Forelimb muscle (tissue), 1 donor: ENCODE measurements at regions not wholly inside any gene's neighbourhood (a gene's known extent, or its start where the extent isn't known, plus 50 kb on each side); places are given as distances from the start of the nearest gene placed in this dataset.
"Not testable (repeated sequence)": the region's sequence is repeated elsewhere in the genome, so short reads cannot be mapped to it uniquely, and the experiment has no call there.

Experiments used
- DNase-seq: peaks from one replicate; pipeline ENCODE4 v3.0.0-alpha.2; 2013; ENCODE audit warnings: low read depth

GRCh38 chr3:655824-656223, 437.0 kb upstream of the CNTN6 start:
- DNase-seq = no peak

DNA sequence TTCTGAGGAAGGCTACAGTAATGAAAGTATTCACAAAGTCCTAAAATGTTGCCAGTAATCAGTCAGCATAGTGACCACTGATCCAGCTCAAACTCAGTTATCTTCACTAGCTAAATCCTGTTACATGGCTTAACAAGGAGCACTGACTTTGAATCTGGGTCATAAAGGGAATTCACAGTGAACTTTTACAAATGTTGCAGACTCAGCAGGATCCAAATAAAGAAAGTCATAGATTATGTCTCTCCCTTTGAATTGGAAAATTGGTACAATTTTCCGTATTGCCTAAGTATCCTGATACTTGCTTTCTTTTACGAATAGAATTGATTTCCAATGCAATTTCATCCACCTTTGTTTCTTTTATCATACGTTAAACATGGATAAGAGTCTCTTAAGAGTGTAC, 431.5 kb upstream of the CNTN6 start:
- no peak for DNase-seq

DNA sequence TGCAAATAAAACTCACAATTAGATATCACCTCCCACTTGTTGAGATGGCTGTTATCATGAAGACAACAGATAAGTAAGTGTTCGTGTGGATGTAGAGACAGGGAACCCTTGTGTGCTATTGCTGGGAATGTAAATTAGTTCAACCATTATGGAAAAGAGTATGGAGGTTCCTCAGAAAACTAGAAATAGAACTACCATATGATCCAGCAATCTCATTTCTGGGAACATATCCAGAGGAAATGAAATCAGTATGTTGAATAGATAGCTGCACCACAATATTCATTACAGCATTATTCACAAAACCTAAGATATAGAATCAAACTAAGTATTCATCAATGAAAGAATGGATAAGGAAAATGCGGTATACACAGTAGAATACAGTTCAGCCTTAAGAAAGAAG, 418.7 kb upstream of the CNTN6 start:
- DNase-seq = no peak

- no peak for DNase-seq
Measured at GRCh38 chr3:675846-676245, 417.0 kb upstream of the CNTN6 start.

DNA sequence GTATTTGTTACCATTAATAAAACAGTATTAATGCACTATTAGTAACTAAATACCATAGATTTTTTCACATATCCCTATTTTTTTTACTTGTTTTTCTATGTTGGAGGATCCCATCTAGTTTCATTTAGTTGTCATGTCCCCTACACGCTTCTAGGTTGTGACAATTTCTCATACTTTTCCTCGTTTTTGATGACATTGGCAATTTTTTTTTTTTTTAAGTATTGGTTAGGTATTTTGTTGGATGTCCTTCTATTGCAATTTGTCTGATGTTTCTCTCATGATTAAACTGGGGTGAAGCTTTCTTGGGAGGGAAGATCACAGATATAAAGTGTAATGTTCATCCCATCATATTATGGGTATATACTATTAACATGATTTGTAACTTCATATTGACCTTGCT, 409.1 kb upstream of the CNTN6 start:
- no peak for DNase-seq

DNA sequence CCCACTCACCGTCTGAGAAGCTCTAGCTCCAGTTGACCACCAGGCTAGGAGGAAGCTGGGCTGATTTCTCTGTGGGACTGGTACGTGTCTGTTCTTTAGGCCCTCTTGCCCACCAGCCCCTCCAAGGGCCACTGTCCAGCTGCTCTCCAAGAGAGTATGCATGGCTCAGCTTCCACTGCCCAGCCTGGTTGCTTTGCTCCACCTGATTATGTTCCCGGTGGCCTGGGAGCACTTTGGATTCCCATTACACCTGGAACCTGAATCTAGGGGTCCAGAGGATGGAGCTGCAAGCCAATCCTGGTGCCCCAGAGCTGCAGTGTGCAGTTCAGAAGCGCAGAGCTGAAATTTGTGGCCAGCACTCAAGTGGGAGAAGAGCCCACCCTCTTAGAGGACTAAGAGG, 402.1 kb upstream of the CNTN6 start:
- DNase-seq = no peak

DNA sequence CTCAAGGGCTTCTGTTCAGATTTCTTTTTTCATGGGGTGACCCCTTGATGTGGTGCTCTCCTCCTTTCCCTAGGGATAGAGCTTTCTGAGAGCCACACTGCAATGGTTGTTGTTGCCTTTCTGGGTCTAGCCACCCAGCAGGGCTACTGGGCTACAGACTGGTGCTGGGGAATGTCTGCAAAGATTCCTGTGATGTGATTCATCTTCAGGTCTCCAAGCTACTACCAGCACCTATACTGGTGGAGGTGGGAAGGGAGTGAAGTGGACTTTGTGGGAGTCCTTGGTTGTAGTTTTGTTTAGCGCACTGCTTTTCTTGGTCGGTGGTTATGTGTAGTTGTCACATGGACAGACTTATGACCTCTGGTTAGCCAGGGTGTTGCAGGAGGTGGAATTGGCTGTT, 392.3 kb upstream of the CNTN6 start:
- no peak for DNase-seq

DNA sequence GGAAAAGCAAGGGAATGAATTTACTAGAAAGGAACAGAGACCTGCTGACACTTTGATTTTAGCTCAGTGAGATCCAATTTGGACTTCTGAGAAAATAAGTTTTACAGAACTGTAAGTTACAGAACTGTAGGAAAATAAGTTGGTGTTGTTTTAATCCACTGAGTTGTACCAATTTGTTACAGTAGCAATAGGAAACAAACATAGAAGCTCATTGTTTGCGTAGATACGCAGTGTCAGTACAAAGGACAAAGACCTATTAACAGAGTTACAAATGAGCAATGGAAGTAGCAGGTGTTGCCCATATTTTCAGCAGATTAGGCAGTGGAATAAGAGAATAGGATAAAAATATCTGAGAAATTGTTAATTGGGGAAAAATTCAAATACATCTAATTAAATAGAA, 385.8 kb upstream of the CNTN6 start:
- DNase-seq = no peak

DNA sequence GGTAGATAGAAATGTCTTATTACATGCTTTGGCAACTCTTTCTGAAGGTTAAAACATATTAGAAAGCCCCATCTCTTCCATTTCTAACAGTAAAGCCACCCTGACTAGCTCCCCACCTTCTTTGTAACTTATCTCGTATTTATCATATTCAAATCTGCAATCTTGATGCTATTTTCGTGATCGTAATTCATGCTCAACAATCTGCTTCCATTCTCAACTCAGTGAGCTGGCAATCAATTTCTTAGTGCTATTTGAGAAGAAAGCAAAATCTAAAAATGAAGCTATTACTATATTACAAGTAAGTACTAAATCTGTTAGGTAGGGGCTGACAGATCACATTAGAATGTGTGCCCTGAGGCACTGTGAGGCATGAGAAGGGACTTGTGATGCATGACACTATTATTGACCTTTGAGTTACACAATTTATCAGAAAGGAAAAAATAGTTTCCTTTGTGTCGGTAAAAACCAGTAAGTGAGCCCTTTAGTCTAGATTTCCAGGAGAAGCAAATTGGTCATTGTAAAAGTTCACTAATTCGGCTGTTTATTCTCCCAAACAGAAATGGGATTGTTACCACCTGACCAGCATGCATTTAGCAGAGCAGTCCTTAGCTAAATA, 379.7 kb upstream of the CNTN6 start:
- DNase-seq = no peak

- DNase-seq = no peak
Measured at GRCh38 chr3:713947-714620, 378.7 kb upstream of the CNTN6 start.

GRCh38 chr3:721086-721485, 371.7 kb upstream of the CNTN6 start:
- no peak for DNase-seq

GRCh38 chr3:732326-732928, 360.4 kb upstream of the CNTN6 start:
- DNase-seq = no peak

DNA sequence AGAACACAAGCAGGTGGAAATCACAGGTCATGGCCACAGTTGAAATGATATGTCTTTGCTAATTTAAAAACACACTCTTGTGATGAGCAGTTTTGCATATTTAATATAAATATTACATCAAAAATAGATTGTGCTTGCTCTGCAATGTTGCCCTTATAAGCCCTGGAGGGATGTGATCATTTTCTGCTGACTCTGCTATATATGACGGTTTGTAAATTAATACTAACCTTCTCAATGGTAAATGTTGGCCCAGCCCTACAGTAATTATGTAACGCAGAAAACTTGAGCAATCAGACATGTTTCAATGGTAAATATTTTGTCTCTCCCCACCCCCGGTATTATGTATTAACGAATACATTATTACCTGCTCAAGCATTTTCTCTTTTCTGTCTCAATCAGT, 359.5 kb upstream of the CNTN6 start:
- no peak for DNase-seq

DNA sequence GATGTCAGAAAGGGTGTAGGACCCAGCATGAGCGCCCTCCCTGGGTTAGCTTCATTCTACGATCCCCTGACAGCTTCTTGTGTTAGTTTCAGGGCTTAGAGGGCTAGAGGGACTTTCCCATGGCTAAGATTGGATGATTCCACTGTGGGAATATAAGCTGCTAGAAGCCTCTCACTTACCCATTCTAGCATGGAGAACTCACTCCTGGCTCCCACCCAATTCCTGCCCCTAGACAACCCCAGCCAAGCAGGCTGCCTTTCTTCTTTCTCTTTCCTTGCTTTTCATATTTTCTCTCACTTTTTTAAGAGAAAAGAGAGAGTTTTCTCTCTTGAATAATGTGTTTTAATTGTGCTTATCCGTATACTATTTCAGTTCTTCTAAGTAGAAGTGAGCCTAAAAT, 335.1 kb upstream of the CNTN6 start:
- DNase-seq = no peak

- DNase-seq = no peak
Measured at GRCh38 chr3:759106-759505, 333.7 kb upstream of the CNTN6 start.

DNA sequence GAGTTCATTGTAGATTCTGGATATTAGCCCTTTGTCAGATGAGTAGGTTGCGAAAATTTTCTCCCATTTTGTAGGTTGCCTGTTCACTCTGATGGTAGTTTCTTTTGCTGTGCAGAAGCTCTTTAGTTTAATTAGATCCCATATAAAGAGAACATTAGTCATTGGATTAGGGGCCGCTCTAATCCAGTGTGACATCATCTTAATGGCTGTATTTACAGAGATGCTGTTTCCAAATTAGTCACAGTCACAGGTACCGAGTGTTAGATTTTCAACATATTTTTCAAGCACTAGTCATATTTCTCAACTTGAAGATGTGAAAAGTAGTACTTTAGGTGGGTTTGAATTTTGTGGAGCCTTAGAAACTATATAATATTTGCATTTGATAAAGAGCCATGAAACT, 319.4 kb upstream of the CNTN6 start:
- DNase-seq = not testable (repeated sequence)

DNA sequence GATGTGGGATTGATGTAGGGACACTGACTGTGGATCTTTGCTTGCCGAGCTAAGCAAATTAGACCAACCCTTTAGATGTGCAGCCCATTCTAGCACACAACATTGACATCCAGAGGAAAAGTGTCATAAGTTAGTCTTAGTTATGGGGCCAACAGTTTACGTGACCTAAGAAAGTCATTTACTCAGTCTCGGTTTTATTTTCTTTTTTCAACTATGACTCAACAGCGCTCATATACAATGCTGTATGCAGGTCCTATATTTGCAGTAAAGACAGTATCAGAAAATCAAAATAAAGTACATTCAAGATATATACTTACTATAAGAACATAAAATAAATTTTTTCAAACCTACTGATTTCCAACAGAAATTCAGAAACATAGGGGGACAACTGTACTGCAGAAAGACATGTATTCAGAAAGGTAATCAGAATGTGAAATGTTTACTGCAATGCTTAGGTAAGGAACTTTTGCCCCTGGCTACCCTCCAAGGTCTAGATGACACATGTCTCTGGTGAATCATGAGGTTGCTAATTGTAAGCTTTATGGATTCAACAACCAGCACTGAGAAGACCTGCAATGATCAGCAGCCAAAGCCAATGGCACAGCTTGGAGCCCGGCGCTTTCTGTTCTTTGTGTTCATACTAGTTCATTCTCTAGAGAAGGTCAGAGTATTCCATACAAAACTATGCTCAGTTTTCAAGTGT, 317.5 kb upstream of the CNTN6 start:
- DNase-seq = no peak

DNA sequence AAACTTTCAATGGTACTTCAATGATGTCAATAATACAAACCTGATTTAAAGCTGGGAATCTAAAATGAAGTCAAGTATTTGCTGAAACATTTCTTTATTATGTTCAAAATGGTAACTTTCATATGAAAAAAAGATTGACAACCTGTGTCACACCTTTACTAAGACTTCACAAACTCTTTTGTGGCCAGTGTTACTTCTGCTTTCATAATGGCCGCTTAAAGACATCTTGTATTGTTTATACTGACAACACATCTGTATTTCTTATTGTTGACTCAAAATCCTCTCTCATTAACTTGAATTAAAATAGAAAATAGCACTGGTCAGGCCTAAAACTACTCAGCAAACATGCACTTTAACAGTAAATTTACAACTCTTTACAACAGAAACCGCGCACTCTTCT, 312.3 kb upstream of the CNTN6 start:
- no peak for DNase-seq

DNA sequence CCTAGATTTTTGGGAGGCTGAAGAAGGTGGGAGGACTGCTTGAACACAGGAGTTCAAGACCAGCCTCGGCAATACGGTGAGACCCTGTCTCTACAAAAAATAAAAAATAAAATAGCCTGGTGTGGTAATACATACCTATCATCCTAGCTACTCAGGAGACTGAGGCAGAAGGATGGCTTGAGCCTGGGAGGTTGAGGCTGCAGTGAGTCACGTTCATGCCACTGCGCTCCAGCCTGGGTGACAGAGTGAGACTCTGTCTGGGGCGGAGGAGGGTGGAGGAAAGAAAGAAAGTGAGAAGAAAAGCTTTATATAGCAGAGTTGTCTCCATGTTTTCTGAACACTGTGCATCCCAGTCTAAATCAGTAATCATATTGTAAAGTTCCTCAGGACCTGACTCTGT, 301.4 kb upstream of the CNTN6 start:
- no peak for DNase-seq

GRCh38 chr3:792630-793029, 300.2 kb upstream of the CNTN6 start:
- no peak for DNase-seq

GRCh38 chr3:804211-804610, 288.6 kb upstream of the CNTN6 start:
- DNase-seq = no peak

- DNase-seq = no peak
Measured at GRCh38 chr3:805326-805725, 287.5 kb upstream of the CNTN6 start.

GRCh38 chr3:806006-806405, 286.8 kb upstream of the CNTN6 start:
- DNase-seq = no peak
